ENCODE measurements at regions not wholly inside any gene's neighbourhood (a gene's known extent, or its start where the extent isn't known, plus 50 kb on each side); places are given as distances from the start of the nearest gene placed in this dataset.

GRCh38 chr5:57734296-57734695 lies 251.7 kb upstream of the ACTBL2 start:
- POLR2A ChIA-PET, result no interaction called here
- no peak for DNase-seq (ENCODE audit: low read depth)
- CTCF ChIA-PET, result no interaction called here

GRCh38 chr5:57727591-57727990 lies 245.0 kb upstream of the ACTBL2 start:
- no peak overlapping the region for H3K4me3 ChIP-seq (ENCODE audit: low read depth, low read length)
- POLR2A ChIA-PET, result no interaction called here
- TF ChIP-seq CTCF (IDR thresholded peaks at IDR 0.05; ENCODE audit: insufficient read depth, low read depth, low read length), result no peak
- no peak for DNase-seq (ENCODE audit: low read depth)
- H3K36me3 ChIP-seq (ENCODE audit: control insufficient read depth, insufficient read depth, low read length), result no peaks in the 10 kb centered on the region
- no peaks in the 10 kb centered on the region for H3K27me3 ChIP-seq (ENCODE audit: control insufficient read depth, insufficient read depth, low read length)
- CTCF ChIA-PET, result no interaction called here

More at GRCh38 chr5:57734296-57734695, 251.7 kb upstream of the ACTBL2 start:
- Histone ChIP-seq H3K4me3 (ENCODE audit: low read depth, low read length) (no peak overlapping the region), H3K36me3 (ENCODE audit: control insufficient read depth, insufficient read depth, low read length) (no peaks in the 10 kb centered on the region), H3K27me3 (ENCODE audit: control insufficient read depth, insufficient read depth, low read length) (no peaks in the 10 kb centered on the region)
- no peak for TF ChIP-seq CTCF (IDR thresholded peaks at IDR 0.05; ENCODE audit: insufficient read depth, low read depth, low read length)

GRCh38 chr5:57725658-57726504 lies 243.3 kb upstream of the ACTBL2 start:
- Histone ChIP-seq H3K27me3 (ENCODE audit: control insufficient read depth, insufficient read depth, low read length) (no peaks in the 10 kb centered on the region), H3K36me3 (ENCODE audit: control insufficient read depth, insufficient read depth, low read length) (no peaks in the 10 kb centered on the region), H3K4me3 (ENCODE audit: low read depth, low read length) (no peak overlapping the region)
- no peak for TF ChIP-seq CTCF (IDR thresholded peaks at IDR 0.05; ENCODE audit: insufficient read depth, low read depth, low read length)
- POLR2A ChIA-PET, result no interaction called here
- DNase-seq (ENCODE audit: low read depth), result no peak
- CTCF ChIA-PET, result interaction anchor here (0.7 to 1.6 kb wide), 5 partner anchors 9 to 428 kb away, joined by 3 to 4 read pairs (median 4); no protein-coding TSS in a partner anchor

- DNase-seq (ENCODE audit: low read depth), result peak; percentile 70
- Histone ChIP-seq H3K27me3 (ENCODE audit: control insufficient read depth, insufficient read depth, low read length) (no peaks in the 10 kb centered on the region), H3K36me3 (ENCODE audit: control insufficient read depth, insufficient read depth, low read length) (no peaks in the 10 kb centered on the region), H3K4me3 (ENCODE audit: low read depth, low read length) (no peak overlapping the region)
- ChIA-PET CTCF (interaction anchor here (1.0 kb wide), 1 partner anchor 163 kb away, joined by 4 read pairs; no protein-coding TSS in a partner anchor), POLR2A (no interaction called here)
- no peak for TF ChIP-seq CTCF (IDR thresholded peaks at IDR 0.05; ENCODE audit: insufficient read depth, low read depth, low read length)
Observed at GRCh38 chr5:57724836-57725235, 242.2 kb upstream of the ACTBL2 start.

GRCh38 chr5:57721226-57721625 lies 238.6 kb upstream of the ACTBL2 start:
- CTCF ChIA-PET, result interaction anchor here (0.7 to 1.3 kb wide), 3 partner anchors 9 to 71 kb away, joined by 3 read pairs; no protein-coding TSS in a partner anchor
- TF ChIP-seq CTCF (IDR thresholded peaks at IDR 0.05; ENCODE audit: insufficient read depth, low read depth, low read length), result no peak
- no peak for DNase-seq (ENCODE audit: low read depth)
- Histone ChIP-seq H3K36me3 (ENCODE audit: control insufficient read depth, insufficient read depth, low read length) (no peaks in the 10 kb centered on the region), H3K27me3 (ENCODE audit: control insufficient read depth, insufficient read depth, low read length) (no peaks in the 10 kb centered on the region), H3K4me3 (ENCODE audit: low read depth, low read length) (no peak overlapping the region)
- POLR2A ChIA-PET, result no interaction called here

All from BJ (cell line).